HEK293 (cell line): ENCODE measurements at regions not wholly inside any gene's neighbourhood (a gene's known extent, or its start where the extent isn't known, plus 50 kb on each side); places are given as distances from the start of the nearest gene placed in this dataset.

Experiments used
- CTCF ChIA-PET: fragments of 350-600 bp; formaldehyde crosslinking; extraction: SDS; loops from one replicate; lab custom pipeline; 2021; ENCODE audit warnings: antibody characterized with exemption; lab: Yijun Ruan, JAX
- POLR2A ChIA-PET: fragments of 300-600 bp; formaldehyde crosslinking; extraction: SDS; loops from one replicate; lab custom pipeline; 2020; ENCODE audit warnings: antibody characterized with exemption, inconsistent platforms; lab: Yijun Ruan, JAX
- H3K27ac ChIP-seq: fragments of 200-500 bp; sonication (Bioruptor generic); 2 replicates; pipeline ENCODE4 v1.5.1; 2014; ENCODE audit warnings: low read depth, low read length, control low read depth, inconsistent platforms; ENCODE audit errors: extremely low read depth
- H3K36me3 ChIP-seq, 2 experiments: fragments of 200-500 bp in 1 of 2; sonication (Bioruptor generic) in 1 of 2; 1 replicate in 1 of 2; 2 replicates in 1 of 2; pipeline ENCODE4 v1.5.1; 2014 to 2017; ENCODE audit warnings: inconsistent platforms in 2 of 2, low read length in 2 of 2; ENCODE audit not compliant: control insufficient read depth in 2 of 2, insufficient read depth in 1 of 2
- H3K4me1 ChIP-seq: fragments of 200-500 bp; sonication (Bioruptor generic); 2 replicates; pipeline ENCODE4 v1.5.1; 2014; ENCODE audit warnings: mild to moderate bottlenecking, low read length, inconsistent platforms; ENCODE audit not compliant: control insufficient read depth, insufficient read depth
- H3K4me3 ChIP-seq: 2 replicates; pipeline ENCODE4 v1.5.1; 2011; ENCODE audit warnings: low read depth, mild to moderate bottlenecking, control low read depth, low read length, moderate library complexity
- H3K9me3 ChIP-seq: fragments of 200-500 bp; sonication (Bioruptor generic); 2 replicates; pipeline ENCODE4 v1.5.1; 2014; ENCODE audit warnings: low read depth, low read length, inconsistent platforms; ENCODE audit not compliant: control insufficient read depth, insufficient read depth
- FEZF1 ChIP-seq: fragments of 450-650 bp; formaldehyde crosslinking; IDR thresholded peaks from 2 replicates; pipeline ENCODE4 v1.5.1; 2016; ENCODE audit warnings: missing biosample characterization, missing genetic modification characterization
- KLF16 ChIP-seq: fragments of 450-650 bp; formaldehyde crosslinking; IDR thresholded peaks from 2 replicates; pipeline ENCODE4 v1.5.1; 2017; ENCODE audit warnings: missing biosample characterization, missing genetic modification characterization
- MEIS1 ChIP-seq: sonication (generic); formaldehyde crosslinking; IDR thresholded peaks from 2 replicates; pipeline ENCODE4 v1.8.1; 2022; ENCODE audit warnings: missing genetic modification reagents, mild to moderate bottlenecking, borderline replicate concordance
- OVOL3 ChIP-seq: fragments of 450-650 bp; formaldehyde crosslinking; IDR thresholded peaks from 2 replicates; pipeline ENCODE4 v1.5.1; 2016; ENCODE audit warnings: missing biosample characterization, missing genetic modification characterization
- TRIM28 ChIP-seq: IDR thresholded peaks from 2 replicates; pipeline ENCODE4 v1.6.1; 2011; ENCODE audit warnings: low read length, control low read depth, borderline replicate concordance
- WT1 ChIP-seq: fragments of 450-650 bp; formaldehyde crosslinking; IDR thresholded peaks from 2 replicates; pipeline ENCODE4 v1.5.1; 2016; ENCODE audit warnings: missing biosample characterization, missing genetic modification characterization
- ZIC2 ChIP-seq: fragments of 450-650 bp; formaldehyde crosslinking; IDR thresholded peaks from 2 replicates; pipeline ENCODE4 v1.5.1; 2016; ENCODE audit warnings: missing biosample characterization, missing genetic modification characterization
- ZNF174 ChIP-seq: fragments of 450-650 bp; formaldehyde crosslinking; IDR thresholded peaks from 2 replicates; pipeline ENCODE4 v1.5.0; 2017; ENCODE audit warnings: missing biosample characterization, mild to moderate bottlenecking, missing genetic modification characterization
- ZNF2 ChIP-seq: fragments of 450-650 bp; formaldehyde crosslinking; IDR thresholded peaks from 2 replicates; pipeline ENCODE4 v1.5.1; 2016; ENCODE audit warnings: missing biosample characterization, missing genetic modification characterization
- ZNF214 ChIP-seq: fragments of 450-650 bp; formaldehyde crosslinking; IDR thresholded peaks from 2 replicates; pipeline ENCODE4 v1.5.1; 2017; ENCODE audit warnings: missing biosample characterization, mild to moderate bottlenecking, missing genetic modification characterization, borderline replicate concordance
- ZNF350 ChIP-seq: fragments of 450-650 bp; formaldehyde crosslinking; IDR thresholded peaks from 2 replicates; pipeline ENCODE4 v1.5.0; 2017; ENCODE audit warnings: missing biosample characterization, mild to moderate bottlenecking, missing genetic modification characterization
- ZNF366 ChIP-seq: fragments of 450-650 bp; formaldehyde crosslinking; conservative IDR thresholded peaks from 2 replicates; pipeline ENCODE4 v1.5.1; 2016; ENCODE audit warnings: missing biosample characterization, missing genetic modification characterization
- ZNF473 ChIP-seq: fragments of 450-650 bp; formaldehyde crosslinking; IDR thresholded peaks from 2 replicates; pipeline ENCODE4 v1.5.1; 2017; ENCODE audit warnings: missing biosample characterization, missing genetic modification characterization
- ZNF529 ChIP-seq: fragments of 450-650 bp; formaldehyde crosslinking; IDR thresholded peaks from 2 replicates; pipeline ENCODE4 v1.5.1; 2017; ENCODE audit warnings: missing genetic modification characterization, missing biosample characterization; ENCODE audit not compliant: insufficient replicate concordance
- ZNF624 ChIP-seq: fragments of 450-650 bp; formaldehyde crosslinking; IDR thresholded peaks from 2 replicates; pipeline ENCODE4 v1.5.1; 2017; ENCODE audit warnings: missing biosample characterization, missing genetic modification characterization
- ZNF626 ChIP-seq: fragments of 450-650 bp; sonication (Bioruptor Pico); formaldehyde crosslinking; IDR thresholded peaks from 2 replicates; pipeline ENCODE4 v1.5.1; 2018; ENCODE audit warnings: missing biosample characterization, missing genetic modification characterization, inconsistent platforms
- TF ChIP-seq, protein P1 (sequence below): fragments of 450-650 bp; formaldehyde crosslinking; IDR thresholded peaks from 2 replicates; pipeline ENCODE4 v1.5.1; 2017; ENCODE audit warnings: missing biosample characterization, mild to moderate bottlenecking, missing genetic modification characterization, moderate library complexity
- TF ChIP-seq, protein P2 (sequence below): fragments of 450-650 bp; formaldehyde crosslinking; IDR thresholded peaks from 2 replicates; pipeline ENCODE4 v1.5.1; 2016; ENCODE audit warnings: missing biosample characterization, missing genetic modification characterization
- TF ChIP-seq, protein P3 (sequence below): fragments of 450-650 bp; formaldehyde crosslinking; IDR thresholded peaks from 2 replicates; pipeline ENCODE4 v1.5.1; 2016; ENCODE audit warnings: missing biosample characterization, missing genetic modification characterization
- TF ChIP-seq, protein P4 (sequence below): fragments of 450-650 bp; formaldehyde crosslinking; IDR thresholded peaks from 2 replicates; pipeline ENCODE4 v1.5.1; 2016; ENCODE audit warnings: missing biosample characterization, missing genetic modification characterization
- TF ChIP-seq, protein P5 (sequence below): fragments of 450-650 bp; formaldehyde crosslinking; IDR thresholded peaks from 2 replicates; pipeline ENCODE4 v1.5.1; 2016; ENCODE audit warnings: missing biosample characterization, missing genetic modification characterization

DNA sequence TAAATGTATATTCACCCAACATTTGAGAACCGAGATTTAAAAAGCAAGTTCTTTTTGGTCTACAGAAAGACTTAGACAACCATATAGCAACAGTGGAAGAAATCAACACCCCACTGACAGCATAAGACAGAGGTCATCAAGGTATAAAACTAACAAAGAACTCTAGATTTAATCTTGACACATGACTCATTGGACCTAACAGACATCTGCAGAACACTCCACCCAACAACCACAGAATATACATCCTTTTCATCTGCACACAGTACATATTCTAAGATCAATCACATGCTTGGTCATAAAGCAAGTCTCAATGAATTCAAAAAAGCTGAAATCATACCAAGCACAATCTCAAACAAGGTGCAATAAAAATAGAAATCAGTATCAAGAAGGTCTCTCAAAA lies 65.8 kb downstream of the SPIN4 start:
- H3K4me1 ChIP-seq: no peaks in the 10 kb centered on the region
- ChIA-PET CTCF (interaction anchor here (0.7 kb wide), 1 partner anchor 326 kb away, joined by 5 read pairs; no protein-coding TSS in a partner anchor), POLR2A (no interaction called here)
- H3K27ac ChIP-seq: no peak overlapping the region
- TF ChIP-seq MEIS1 (CRISPR knock-in tag) (no peak), ZNF529 (tag by site-specific recombination) (no peak), OVOL3 (no peak), TRIM28 (no peak), ZNF214 (tag by site-specific recombination) (no peak), ZNF174 (tag by site-specific recombination) (no peak), WT1 (tag by site-specific recombination) (no peak), FEZF1 (no peak)
- no peaks in the 10 kb centered on the region; the same call in 1 of the 2 replicates for H3K9me3 ChIP-seq
- no peak overlapping the region for H3K4me3 ChIP-seq
- no peaks in the 10 kb centered on the region for H3K36me3 ChIP-seq

DNA sequence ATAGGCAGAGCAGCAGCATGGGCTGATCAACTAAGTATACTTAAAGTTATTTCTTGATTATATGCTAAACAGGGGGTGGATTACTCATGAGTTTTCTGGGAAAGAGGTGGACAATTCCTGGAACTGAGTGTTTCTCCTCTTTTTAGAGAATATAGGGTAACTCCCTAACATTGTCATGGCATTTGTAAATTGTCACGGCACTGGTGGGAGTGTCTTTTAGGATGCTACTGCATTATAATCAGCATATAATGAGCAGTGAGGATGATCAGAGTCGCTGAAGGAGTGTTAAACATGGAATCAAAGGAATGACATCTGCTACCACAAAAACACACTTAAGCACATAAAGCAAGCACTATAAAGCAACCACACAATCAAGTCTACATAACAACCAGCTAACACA lies 66.5 kb downstream of the SPIN4 start:
- ChIA-PET CTCF (interaction anchor here (0.7 kb wide), 1 partner anchor 325 kb away, joined by 5 read pairs; no protein-coding TSS in a partner anchor), POLR2A (no interaction called here)
- Histone ChIP-seq H3K4me1 (no peaks in the 10 kb centered on the region), H3K36me3 (no peaks in the 10 kb centered on the region), H3K9me3 (peaks cover 7% of the 10 kb centered on the region), H3K4me3 (no peak overlapping the region), H3K27ac (no peak overlapping the region)
- TF ChIP-seq ZNF473 (tag by site-specific recombination) (no peak), ZNF2 (tag by site-specific recombination) (no peak), KLF16 (tag by site-specific recombination) (no peak), ZNF350 (tag by site-specific recombination) (no peak), ZNF626 (tag by site-specific recombination) (no peak), ZNF366 (tag by site-specific recombination) (no peak), ZNF624 (tag by site-specific recombination) (no peak), ZIC2 (tag by site-specific recombination) (no peak)
- TF ChIP-seq, protein P1, sequence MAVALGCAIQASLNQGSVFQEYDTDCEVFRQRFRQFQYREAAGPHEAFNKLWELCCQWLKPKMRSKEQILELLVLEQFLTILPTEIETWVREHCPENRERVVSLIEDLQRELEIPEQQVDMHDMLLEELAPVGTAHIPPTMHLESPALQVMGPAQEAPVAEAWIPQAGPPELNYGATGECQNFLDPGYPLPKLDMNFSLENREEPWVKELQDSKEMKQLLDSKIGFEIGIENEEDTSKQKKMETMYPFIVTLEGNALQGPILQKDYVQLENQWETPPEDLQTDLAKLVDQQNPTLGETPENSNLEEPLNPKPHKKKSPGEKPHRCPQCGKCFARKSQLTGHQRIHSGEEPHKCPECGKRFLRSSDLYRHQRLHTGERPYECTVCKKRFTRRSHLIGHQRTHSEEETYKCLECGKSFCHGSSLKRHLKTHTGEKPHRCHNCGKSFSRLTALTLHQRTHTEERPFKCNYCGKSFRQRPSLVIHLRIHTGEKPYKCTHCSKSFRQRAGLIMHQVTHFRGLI (tag by site-specific recombination): no peak
- TF ChIP-seq, protein P2, sequence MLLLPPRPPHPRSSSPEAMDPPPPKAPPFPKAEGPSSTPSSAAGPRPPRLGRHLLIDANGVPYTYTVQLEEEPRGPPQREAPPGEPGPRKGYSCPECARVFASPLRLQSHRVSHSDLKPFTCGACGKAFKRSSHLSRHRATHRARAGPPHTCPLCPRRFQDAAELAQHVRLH (tag by site-specific recombination): no peak
- TF ChIP-seq, protein P3, sequence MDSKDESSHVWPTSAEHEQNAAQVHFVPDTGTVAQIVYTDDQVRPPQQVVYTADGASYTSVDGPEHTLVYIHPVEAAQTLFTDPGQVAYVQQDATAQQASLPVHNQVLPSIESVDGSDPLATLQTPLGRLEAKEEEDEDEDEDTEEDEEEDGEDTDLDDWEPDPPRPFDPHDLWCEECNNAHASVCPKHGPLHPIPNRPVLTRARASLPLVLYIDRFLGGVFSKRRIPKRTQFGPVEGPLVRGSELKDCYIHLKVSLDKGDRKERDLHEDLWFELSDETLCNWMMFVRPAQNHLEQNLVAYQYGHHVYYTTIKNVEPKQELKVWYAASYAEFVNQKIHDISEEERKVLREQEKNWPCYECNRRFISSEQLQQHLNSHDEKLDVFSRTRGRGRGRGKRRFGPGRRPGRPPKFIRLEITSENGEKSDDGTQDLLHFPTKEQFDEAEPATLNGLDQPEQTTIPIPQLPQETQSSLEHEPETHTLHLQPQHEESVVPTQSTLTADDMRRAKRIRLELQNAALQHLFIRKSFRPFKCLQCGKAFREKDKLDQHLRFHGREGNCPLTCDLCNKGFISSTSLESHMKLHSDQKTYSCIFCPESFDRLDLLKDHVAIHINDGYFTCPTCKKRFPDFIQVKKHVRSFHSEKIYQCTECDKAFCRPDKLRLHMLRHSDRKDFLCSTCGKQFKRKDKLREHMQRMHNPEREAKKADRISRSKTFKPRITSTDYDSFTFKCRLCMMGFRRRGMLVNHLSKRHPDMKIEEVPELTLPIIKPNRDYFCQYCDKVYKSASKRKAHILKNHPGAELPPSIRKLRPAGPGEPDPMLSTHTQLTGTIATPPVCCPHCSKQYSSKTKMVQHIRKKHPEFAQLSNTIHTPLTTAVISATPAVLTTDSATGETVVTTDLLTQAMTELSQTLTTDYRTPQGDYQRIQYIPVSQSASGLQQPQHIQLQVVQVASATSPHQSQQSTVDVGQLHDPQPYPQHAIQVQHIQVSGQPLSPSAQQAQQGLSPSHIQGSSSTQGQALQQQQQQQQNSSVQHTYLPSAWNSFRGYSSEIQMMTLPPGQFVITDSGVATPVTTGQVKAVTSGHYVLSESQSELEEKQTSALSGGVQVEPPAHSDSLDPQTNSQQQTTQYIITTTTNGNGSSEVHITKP (tag by site-specific recombination): no peak
- TF ChIP-seq, protein P4, sequence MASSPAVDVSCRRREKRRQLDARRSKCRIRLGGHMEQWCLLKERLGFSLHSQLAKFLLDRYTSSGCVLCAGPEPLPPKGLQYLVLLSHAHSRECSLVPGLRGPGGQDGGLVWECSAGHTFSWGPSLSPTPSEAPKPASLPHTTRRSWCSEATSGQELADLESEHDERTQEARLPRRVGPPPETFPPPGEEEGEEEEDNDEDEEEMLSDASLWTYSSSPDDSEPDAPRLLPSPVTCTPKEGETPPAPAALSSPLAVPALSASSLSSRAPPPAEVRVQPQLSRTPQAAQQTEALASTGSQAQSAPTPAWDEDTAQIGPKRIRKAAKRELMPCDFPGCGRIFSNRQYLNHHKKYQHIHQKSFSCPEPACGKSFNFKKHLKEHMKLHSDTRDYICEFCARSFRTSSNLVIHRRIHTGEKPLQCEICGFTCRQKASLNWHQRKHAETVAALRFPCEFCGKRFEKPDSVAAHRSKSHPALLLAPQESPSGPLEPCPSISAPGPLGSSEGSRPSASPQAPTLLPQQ (tag by site-specific recombination): no peak
- TF ChIP-seq, protein P5, sequence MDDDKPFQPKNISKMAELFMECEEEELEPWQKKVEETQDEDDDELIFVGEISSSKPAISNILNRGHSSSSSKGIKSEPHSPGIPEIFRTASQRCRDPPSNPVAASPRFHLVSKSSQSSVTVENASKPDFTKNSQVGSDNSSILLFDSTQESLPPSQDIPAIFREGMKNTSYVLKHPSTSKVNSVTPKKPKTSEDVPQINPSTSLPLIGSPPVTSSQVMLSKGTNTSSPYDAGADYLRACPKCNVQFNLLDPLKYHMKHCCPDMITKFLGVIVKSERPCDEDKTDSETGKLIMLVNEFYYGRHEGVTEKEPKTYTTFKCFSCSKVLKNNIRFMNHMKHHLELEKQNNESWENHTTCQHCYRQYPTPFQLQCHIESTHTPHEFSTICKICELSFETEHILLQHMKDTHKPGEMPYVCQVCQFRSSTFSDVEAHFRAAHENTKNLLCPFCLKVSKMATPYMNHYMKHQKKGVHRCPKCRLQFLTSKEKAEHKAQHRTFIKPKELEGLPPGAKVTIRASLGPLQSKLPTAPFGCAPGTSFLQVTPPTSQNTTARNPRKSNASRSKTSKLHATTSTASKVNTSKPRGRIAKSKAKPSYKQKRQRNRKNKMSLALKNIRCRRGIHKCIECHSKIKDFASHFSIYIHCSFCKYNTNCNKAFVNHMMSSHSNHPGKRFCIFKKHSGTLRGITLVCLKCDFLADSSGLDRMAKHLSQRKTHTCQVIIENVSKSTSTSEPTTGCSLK (tag by site-specific recombination): no peak
